Retina (tissue), 1 donor: ENCODE measurements at regions not wholly inside any gene's neighbourhood (a gene's known extent, or its start where the extent isn't known, plus 50 kb on each side); places are given as distances from the start of the nearest gene placed in this dataset.

Experiments
- DNase-seq: peaks from one replicate; pipeline ENCODE4 v3.0.0-alpha.2; 2016

- DNase-seq, result no peak
These were observed 122.2 kb downstream of the ACTL8 start for GRCh38 chr1:17877316-17877715.

- DNase-seq, result no peak
These were observed 122.8 kb downstream of the ACTL8 start for GRCh38 chr1:17877896-17878295.

- no peak for DNase-seq
These were observed 123.7 kb downstream of the ACTL8 start for GRCh38 chr1:17878837-17879236.

- no peak for DNase-seq
These were observed 125.3 kb downstream of the ACTL8 start for GRCh38 chr1:17880449-17880848.

GRCh38 chr1:17881761-17882160 is 126.6 kb downstream of the ACTL8 start:
- no peak for DNase-seq

GRCh38 chr1:17883136-17883535 is 128.0 kb downstream of the ACTL8 start:
- no peak for DNase-seq

- DNase-seq, result no peak
These were observed 128.7 kb downstream of the ACTL8 start for GRCh38 chr1:17883662-17884395.

- DNase-seq, result no peak
These were observed 130.7 kb downstream of the ACTL8 start for GRCh38 chr1:17885663-17886320.

GRCh38 chr1:17886386-17886785 is 131.3 kb downstream of the ACTL8 start:
- DNase-seq, result no peak

- no peak for DNase-seq
These were observed 131.8 kb downstream of the ACTL8 start for GRCh38 chr1:17886838-17887441.

GRCh38 chr1:17887661-17888371 is 132.7 kb downstream of the ACTL8 start:
- DNase-seq, result no peak

- peak; percentile 62 for DNase-seq
These were observed 135.1 kb downstream of the ACTL8 start for GRCh38 chr1:17890056-17890814.

- no peak for DNase-seq
These were observed 135.7 kb downstream of the ACTL8 start for GRCh38 chr1:17890815-17891191.

- no peak for DNase-seq
These were observed 136.3 kb downstream of the ACTL8 start for GRCh38 chr1:17891205-17892110.

- DNase-seq, result no peak
These were observed 137.1 kb downstream of the ACTL8 start for GRCh38 chr1:17892225-17892624.

GRCh38 chr1:17892851-17893250 is 137.7 kb downstream of the ACTL8 start:
- no peak for DNase-seq

GRCh38 chr1:17893891-17894631 is 138.9 kb downstream of the ACTL8 start:
- no peak for DNase-seq

GRCh38 chr1:17895401-17895800 is 140.3 kb downstream of the ACTL8 start:
- no peak for DNase-seq

GRCh38 chr1:17895986-17896385 is 140.9 kb downstream of the ACTL8 start:
- no peak for DNase-seq

- DNase-seq, result no peak
These were observed 148.3 kb downstream of the ACTL8 start for GRCh38 chr1:17903386-17903785.

- DNase-seq, result no peak
These were observed 149.2 kb downstream of the ACTL8 start for GRCh38 chr1:17904290-17904689.
